ENCODE measurements at regions not wholly inside any gene's neighbourhood (a gene's known extent, or its start where the extent isn't known, plus 50 kb on each side); places are given as distances from the start of the nearest gene placed in this dataset.

- TF ChIP-seq CEBPB (IDR thresholded peaks at IDR 0.05; ENCODE audit: low read depth, low read length) (peak; percentile 95), ELK1 (IDR thresholded peaks at IDR 0.05; ENCODE audit: borderline replicate concordance, low read depth, low read length) (no peak), POLR2A (IDR thresholded peaks at IDR 0.05; ENCODE audit: low read depth, low read length) (no peak)
- Histone ChIP-seq H3K4me1 (ENCODE audit: control insufficient read depth, insufficient read depth, low read length) (peaks cover 15% of the 10 kb centered on the region; the same call in 1 of the 2 replicates), H3K4me3 (ENCODE audit: insufficient read depth, low read depth, low read length) (no peak overlapping the region), H3K23ac (ENCODE audit: low read depth, low read length) (no peak overlapping the region), H4K8ac (ENCODE audit: low read depth in 2 of 2, low read length in 2 of 2) (no peak overlapping the region), H2AK9ac (replicated peaks; ENCODE audit: low read depth, low read length, poor library complexity) (no peak overlapping the region), H4K5ac (ENCODE audit: low read depth, low read length) (no peak overlapping the region), H2BK120ac (ENCODE audit: low read depth, low read length) (no peak overlapping the region), H2AK5ac (ENCODE audit: low read depth, low read length) (no peak overlapping the region), H4K20me1 (ENCODE audit: insufficient read depth, low read length) (no peaks in the 10 kb centered on the region), H3K27ac (ENCODE audit: insufficient read depth, low read length) (peak overlapping the region; percentile 21; the same call in 1 of the 2 replicates), H2AFZ (replicated peaks; ENCODE audit: low read length, poor library complexity) (no peak overlapping the region), H3K79me1 (ENCODE audit: low read depth in 1 of 2, low read length in 2 of 2) (no peaks in the 10 kb centered on the region), H3K36me3 (ENCODE audit: control insufficient read depth, insufficient read depth, low read length) (no peaks in the 10 kb centered on the region), H3K56ac (ENCODE audit: extremely low read depth, insufficient read depth, low read length) (no peak overlapping the region), H3K27me3 (ENCODE audit: control insufficient read depth, insufficient read depth, low read length) (no peaks in the 10 kb centered on the region; the same call in 1 of the 2 replicates), H3K9ac (ENCODE audit: low read depth, low read length) (no peak overlapping the region), H2BK5ac (ENCODE audit: low read depth, low read length, poor library complexity, severe bottlenecking) (no peak overlapping the region), H3K9me1 (ENCODE audit: insufficient read depth, low read length) (no peaks in the 10 kb centered on the region), H3K4ac (ENCODE audit: low read depth, low read length) (no peak overlapping the region), H2BK20ac (ENCODE audit: low read depth, low read length) (no peak overlapping the region), H3K4me2 (ENCODE audit: low read depth, low read length) (no peak overlapping the region), H2BK15ac (ENCODE audit: low read depth, low read length) (no peak overlapping the region), H4K91ac (ENCODE audit: insufficient read depth, low read depth, low read length) (no peak overlapping the region; the same call in 1 of the 2 replicates), H3K9me3 (ENCODE audit: control insufficient read depth, insufficient read depth, low read length) (no peaks in the 10 kb centered on the region), H3K14ac (replicated peaks; ENCODE audit: low read depth, low read length) (no peak overlapping the region), H3K18ac (ENCODE audit: low read depth, low read length) (no peak overlapping the region; the same call in 1 of the 2 replicates)
- ATAC-seq (ENCODE audit: low read depth) (peak; percentile 86), DNase-seq (peak; percentile 81)
- in situ Hi-C loops (cut with MboI; ENCODE audit: low sequenced_read_pairs): no loop called here
- intact Hi-C loops (cut with micrococcal nuclease): no loop called here
- BruUV-seq (replicated peaks): no TSS peak
- CTCF ChIA-PET: interaction anchor here (0.7 kb wide), 1 partner anchor 55 kb away, joined by 5 read pairs; no protein-coding TSS in a partner anchor
- dilution Hi-C loops (cut with HindIII; ENCODE audit: low sequenced_read_pairs, unreplicated experiment): no loop called here
- POLR2A ChIA-PET (ENCODE audit: unreplicated experiment): no interaction called here
- 46% methylated on average over 10 of the region's 26 CpGs; no CpG with 5 or more reads in 1 of the 2 experiments for WGBS, 2 experiments (ENCODE audit: extremely low coverage in 2 of 2, insufficient read length in 1 of 2)
Observed at GRCh38 chr14:101475456-101476257, 85.6 kb upstream of the DIO3 start.
